K562 (cell line): ENCODE measurements at regions not wholly inside any gene's neighbourhood (a gene's known extent, or its start where the extent isn't known, plus 50 kb on each side); places are given as distances from the start of the nearest gene placed in this dataset.

Source experiments
- ATAC-seq: fragments of 200-7000 bp; cut with Tn5 transposase; 3 replicates; pipeline ENCODE4 v1.9.1; 2020; ENCODE audit warnings: moderate library complexity
- BruUV-seq: library from RNA; stranded (reverse); fragments of 400-500 nt; replicated peaks from 2 replicates; lab custom pipeline; 2021; lab: Mats Ljungman, UMichigan
- CTCF ChIA-PET: fragments of 300-600 bp; formaldehyde crosslinking; extraction: SDS; loops from one replicate; lab custom pipeline; 2021; ENCODE audit warnings: low intra/inter-chr PET ratio; lab: Yijun Ruan, JAX
- POLR2A ChIA-PET: fragments of 300-600, 350-650 bp; sonication (Branson Sonifier 250); formaldehyde crosslinking; extraction: SDS; loops from one replicate; lab custom pipeline; 2021; ENCODE audit warnings: antibody characterized with exemption, inconsistent platforms; lab: Yijun Ruan, JAX
- DNase-seq, 4 experiments: peaks; one replicate each; pipeline versions ENCODE4 v3.0.0 to v3.0.0-alpha.2; 2011 to 2018; ENCODE audit warnings: low spot score in 3 of 4, mixed read lengths in 3 of 4; ENCODE audit errors: extremely low read depth in 1 of 4
- FAIRE-seq: peaks from 2 replicates; lab custom pipeline; 2011; peaks lifted over from hg19 to GRCh38; lab: Jason Lieb, UNC
- H2AFZ ChIP-seq: 2 replicates; pipeline ENCODE4 v1.6.0; 2011; ENCODE audit warnings: low read depth, low read length, control low read depth, inconsistent platforms
- H3K27ac ChIP-seq: fragments of 200-600 bp; 3 replicates; pipeline ENCODE4 v1.8.0; 2011; ENCODE audit warnings: low read depth, mild to moderate bottlenecking, control low read depth, inconsistent platforms, low read length, moderate library complexity, mixed read lengths; ENCODE audit errors: extremely low read depth
- H3K27me3 ChIP-seq, 2 experiments: fragments of 300-600 bp in 1 of 2; 2 replicates in 1 of 2; 3 replicates in 1 of 2; pipeline versions ENCODE4 v1.6.0 to v1.8.0; 2011; ENCODE audit warnings: inconsistent platforms in 2 of 2, low read length in 2 of 2, mild to moderate bottlenecking in 1 of 2, mixed read lengths in 1 of 2, moderate library complexity in 1 of 2; ENCODE audit not compliant: control insufficient read depth in 2 of 2, insufficient read depth in 2 of 2
- H3K36me3 ChIP-seq: fragments of 300-600 bp; 3 replicates; pipeline ENCODE4 v1.8.0; 2011; ENCODE audit warnings: mild to moderate bottlenecking, low read length, inconsistent platforms; ENCODE audit not compliant: control insufficient read depth, insufficient read depth
- H3K4me1 ChIP-seq, 2 experiments: fragments of 200-600 bp in 1 of 2; replicated peaks in 1 of 2; 2 replicates in 1 of 2; 3 replicates in 1 of 2; pipeline versions ENCODE4 v1.5.1 to v1.8.0; 2011; ENCODE audit warnings: inconsistent platforms in 2 of 2, low read length in 2 of 2, mild to moderate bottlenecking in 1 of 2, mixed read lengths in 1 of 2, moderate library complexity in 1 of 2; ENCODE audit not compliant: control insufficient read depth in 2 of 2, insufficient read depth in 2 of 2
- H3K4me2 ChIP-seq: 2 replicates; pipeline ENCODE4 v1.6.1; 2011; ENCODE audit warnings: low read length, control low read depth, inconsistent platforms, mixed read lengths; ENCODE audit not compliant: insufficient read depth
- H3K4me3 ChIP-seq: fragments of 200-600 bp; sonication (generic), shearing (Covaris generic); 2 replicates; pipeline ENCODE4 v1.5.1; 2016; ENCODE audit warnings: control low read depth, inconsistent platforms
- H3K79me2 ChIP-seq: fragments of 200-600 bp; 3 replicates; pipeline ENCODE4 v1.8.0; 2011; ENCODE audit warnings: low read length, inconsistent platforms; ENCODE audit not compliant: control insufficient read depth, insufficient read depth
- H3K9ac ChIP-seq, 2 experiments: 2 replicates each; pipeline versions ENCODE4 v1.6.0 to v1.6.1; 2011; ENCODE audit warnings: low read depth in 2 of 2, low read length in 2 of 2, control low read depth in 1 of 2, inconsistent platforms in 1 of 2, mild to moderate bottlenecking in 1 of 2, mixed read lengths in 1 of 2; ENCODE audit not compliant: insufficient read depth in 1 of 2
- H3K9me1 ChIP-seq: one replicate; pipeline ENCODE4 v1.6.0; 2011; ENCODE audit warnings: inconsistent platforms, mild to moderate bottlenecking, low read length, moderate library complexity; ENCODE audit not compliant: control insufficient read depth, insufficient read depth
- H3K9me3 ChIP-seq: replicated peaks from 2 replicates; pipeline ENCODE4 v1.5.1; 2011; ENCODE audit warnings: low read depth, low read length, inconsistent platforms; ENCODE audit not compliant: control insufficient read depth, insufficient read depth
- H4K20me1 ChIP-seq: replicated peaks from 2 replicates; pipeline ENCODE4 v1.6.1; 2011; ENCODE audit warnings: low read length, inconsistent platforms, mixed read lengths; ENCODE audit not compliant: control insufficient read depth, insufficient read depth
- NFIX ChIP-seq: fragments of 250-450 bp; sonication (Bioruptor Pico); IDR thresholded peaks from 2 replicates; pipeline ENCODE4 v1.4.0; 2020; ENCODE audit warnings: low read depth, mild to moderate bottlenecking, moderate library complexity
- PKNOX1 ChIP-seq: fragments of 450-650 bp; IDR thresholded peaks from 2 replicates; pipeline ENCODE4 v1.6.1; 2016
- STAT5B ChIP-seq: fragments of 250-450 bp; sonication (Bioruptor Pico); IDR thresholded peaks from 2 replicates; pipeline ENCODE4 v1.8.0; 2021; ENCODE audit warnings: mild to moderate bottlenecking, inconsistent platforms
- TFAP4 ChIP-seq: sonication (generic); formaldehyde crosslinking; IDR thresholded peaks from 2 replicates; pipeline ENCODE4 v1.8.0; 2022; ENCODE audit warnings: missing genetic modification reagents, mild to moderate bottlenecking, moderate library complexity, borderline replicate concordance
- WGBS: fragments of 100-300 bp; shearing (Covaris generic); methylation state at CpG from one replicate; pipeline ENCODE4 v1.1.6; 2016; ENCODE audit warnings: low coverage, mixed read lengths; ENCODE audit not compliant: insufficient coverage; ENCODE audit errors: missing lambda C conversion rate; 5-methylcytosine and 5-hydroxymethylcytosine counted together
- in situ Hi-C: fragments of 300-500 bp; cut with MboI; formaldehyde crosslinking; loops from 4 replicates; pipeline ENCODE4 v1.15.0; 2018; ENCODE audit warnings: inconsistent platforms, mixed read lengths
- intact Hi-C: fragments of 100-400 bp; cut with micrococcal nuclease; formaldehyde crosslinking; loops from 2 replicates; pipeline ENCODE4 v1.14.2; 2022

- Histone ChIP-seq H3K4me1 (no peaks in the 10 kb centered on the region), H2AFZ (no peak overlapping the region), H3K36me3 (no peaks in the 10 kb centered on the region), H3K9me3 (no peaks in the 10 kb centered on the region), H3K4me3 (no peak overlapping the region), H3K4me2 (no peak overlapping the region), H3K79me2 (no peaks in the 10 kb centered on the region), H3K9ac (no peak overlapping the region), H3K9me1 (no peaks in the 10 kb centered on the region), H3K27me3 (no peaks in the 10 kb centered on the region), H3K27ac (no peak overlapping the region), H4K20me1 (no peaks in the 10 kb centered on the region)
- intact Hi-C loops, result loop anchor here (5.0 to 10.0 kb wide), 2 partner anchors 430 to 457 kb away; no protein-coding TSS in a partner anchor
- no peak for ATAC-seq
- WGBS, result 25% methylated on average over 1 of the region's 1 CpG
- ChIA-PET POLR2A (no interaction called here), CTCF (interaction anchor here (0.8 to 2.1 kb wide), 3 partner anchors 598 to 779 kb away, joined by 3 to 9 read pairs (median 7); no protein-coding TSS in a partner anchor)
- no peak for FAIRE-seq
- no TSS peak for BruUV-seq
- no peak for DNase-seq
- TF ChIP-seq STAT5B (no peak), TFAP4 (no peak), PKNOX1 (no peak), NFIX (no peak)
- in situ Hi-C loops, result loop anchor here (5.0 to 10.0 kb wide), 2 partner anchors 607 to 780 kb away; no protein-coding TSS in a partner anchor
Observed at GRCh38 chr13:76474356-76474755, 411.8 kb downstream of the KCTD12 start.
